Muscle layer of duodenum (tissue), 2 donors: ENCODE measurements at regions not wholly inside any gene's neighbourhood (a gene's known extent, or its start where the extent isn't known, plus 50 kb on each side); places are given as distances from the start of the nearest gene placed in this dataset.

Experiments used
- H3K27ac ChIP-seq: one replicate; pipeline ENCODE4 v1.7.0; 2013; ENCODE audit warnings: mild to moderate bottlenecking, low read length
- H3K27me3 ChIP-seq: one replicate; pipeline ENCODE4 v1.7.0; 2013; ENCODE audit warnings: low read depth, mild to moderate bottlenecking, control low read depth, low read length
- H3K36me3 ChIP-seq, 2 donors: one replicate each; pipeline ENCODE4 v1.7.0; 2013; ENCODE audit warnings: low read length in 2 of 2, control low read depth in 1 of 2, mild to moderate bottlenecking in 1 of 2; ENCODE audit not compliant: insufficient read depth in 2 of 2, control insufficient read depth in 1 of 2
- H3K4me1 ChIP-seq, 2 donors: one replicate each; pipeline ENCODE4 v1.7.0; 2013; ENCODE audit warnings: low read length in 2 of 2, mild to moderate bottlenecking in 2 of 2, control low read depth in 1 of 2, moderate library complexity in 1 of 2; ENCODE audit not compliant: insufficient read depth in 2 of 2, control insufficient read depth in 1 of 2
- H3K4me3 ChIP-seq, 2 donors: one replicate each; pipeline ENCODE4 v1.7.0; 2013; ENCODE audit warnings: low read length in 2 of 2, low read depth in 1 of 2, mild to moderate bottlenecking in 1 of 2
- H3K9me3 ChIP-seq, 2 donors: one replicate each; pipeline ENCODE4 v1.7.0; 2013; ENCODE audit warnings: low read length in 2 of 2, control low read depth in 1 of 2, mild to moderate bottlenecking in 1 of 2; ENCODE audit not compliant: control insufficient read depth in 1 of 2
- donor health status: healthy.

- no peak overlapping the region for H3K27ac ChIP-seq
- no peaks in the 10 kb centered on the region for H3K36me3 ChIP-seq
- H3K4me1 ChIP-seq, result peaks cover 0 to 12% of the 10 kb centered on the region in 2 donors
- no peak overlapping the region for H3K4me3 ChIP-seq
- no peaks in the 10 kb centered on the region for H3K9me3 ChIP-seq
- H3K27me3 ChIP-seq, result no peaks in the 10 kb centered on the region
These were observed 127.6 kb downstream of the OAT start for GRCh38 chr10:124291001-124291701.

GRCh38 chr10:124289851-124290795, 128.6 kb downstream of the OAT start:
- Histone ChIP-seq H3K4me3 (no peak overlapping the region), H3K4me1 (peaks cover 0 to 6% of the 10 kb centered on the region in 2 donors), H3K36me3 (no peaks in the 10 kb centered on the region), H3K9me3 (no peaks in the 10 kb centered on the region), H3K27ac (no peak overlapping the region), H3K27me3 (no peaks in the 10 kb centered on the region)

GRCh38 chr10:124288928-124289850, 129.5 kb downstream of the OAT start:
- Histone ChIP-seq H3K4me3 (no peak overlapping the region), H3K27ac (no peak overlapping the region), H3K36me3 (no peaks in the 10 kb centered on the region), H3K27me3 (no peaks in the 10 kb centered on the region), H3K4me1 (no peaks in the 10 kb centered on the region), H3K9me3 (no peaks in the 10 kb centered on the region)

DNA sequence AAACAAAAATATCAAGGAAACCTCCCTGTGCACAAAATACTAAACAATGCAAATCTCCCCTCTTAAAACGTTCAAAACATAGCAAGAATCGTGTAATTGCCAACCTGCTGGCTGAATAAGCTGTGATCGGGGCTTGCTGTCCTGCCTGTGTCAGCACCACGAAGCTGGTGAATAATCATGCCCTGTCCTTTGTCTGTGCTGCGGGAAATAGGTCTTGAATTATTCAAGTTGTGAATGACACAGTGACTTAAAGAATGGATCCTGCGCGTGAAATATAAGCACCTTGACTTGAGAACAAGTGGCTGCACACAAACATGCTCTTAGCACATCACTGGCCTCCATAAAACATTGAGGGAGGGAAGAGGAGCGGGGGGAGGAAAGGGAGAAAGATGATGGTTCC, 130.2 kb downstream of the OAT start:
- H3K4me3 ChIP-seq, result no peak overlapping the region
- H3K36me3 ChIP-seq, result no peaks in the 10 kb centered on the region
- no peak overlapping the region for H3K27ac ChIP-seq
- H3K9me3 ChIP-seq, result no peaks in the 10 kb centered on the region
- no peaks in the 10 kb centered on the region for H3K27me3 ChIP-seq
- H3K4me1 ChIP-seq, result no peaks in the 10 kb centered on the region

DNA sequence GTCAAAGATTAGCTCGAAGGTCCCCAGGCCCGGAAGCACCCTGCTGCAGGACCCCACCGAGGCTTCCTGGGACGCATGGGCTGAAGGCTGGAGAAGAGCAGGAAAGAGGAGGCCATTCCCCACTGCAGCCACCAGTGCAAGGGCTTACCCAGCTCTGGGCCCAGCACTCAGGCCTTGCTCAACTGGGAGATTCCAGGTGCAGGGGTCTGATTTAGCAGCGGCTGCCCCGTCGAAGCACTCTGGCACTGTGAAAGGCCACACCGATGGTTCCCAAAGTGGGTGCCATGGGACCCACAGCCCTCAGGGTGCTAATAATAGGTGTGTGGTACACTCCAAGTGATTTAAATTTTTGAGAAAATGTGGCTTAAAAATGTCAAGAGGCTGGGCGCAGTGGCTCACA, 130.9 kb downstream of the OAT start:
- no peaks in the 10 kb centered on the region for H3K9me3 ChIP-seq
- H3K27ac ChIP-seq, result no peak overlapping the region
- no peaks in the 10 kb centered on the region for H3K36me3 ChIP-seq
- H3K4me3 ChIP-seq, result no peak overlapping the region
- no peaks in the 10 kb centered on the region for H3K27me3 ChIP-seq
- H3K4me1 ChIP-seq, result no peaks in the 10 kb centered on the region

DNA sequence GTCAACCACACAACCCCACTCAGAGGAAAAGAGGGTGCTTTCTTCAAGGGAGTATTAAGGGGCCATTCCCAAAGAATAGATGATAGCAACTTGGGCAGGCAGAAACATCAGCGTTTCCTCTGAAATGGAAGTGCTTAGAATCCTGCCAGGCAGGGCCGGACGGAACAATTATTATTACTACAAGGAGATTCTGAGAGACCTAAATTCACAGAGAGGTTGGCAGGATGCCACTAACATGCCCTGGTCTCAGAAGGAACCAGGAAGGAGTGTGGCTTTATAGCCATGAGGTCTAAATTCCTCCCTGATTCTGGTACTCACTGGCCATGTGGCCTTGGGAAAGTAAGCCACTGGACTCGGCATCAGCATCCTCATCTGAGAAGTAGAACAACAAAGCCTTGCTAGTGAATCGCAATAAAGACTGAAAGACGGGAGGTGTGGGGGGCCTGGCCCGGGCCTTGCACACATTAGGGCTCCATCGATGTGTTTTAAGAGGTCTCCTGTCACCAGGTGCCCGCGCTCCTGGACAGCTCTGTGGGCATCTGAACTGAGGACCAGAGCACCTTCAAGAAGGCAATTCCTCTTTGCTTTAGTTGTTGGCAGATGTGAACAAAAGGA, 131.5 kb downstream of the OAT start:
- Histone ChIP-seq H3K27me3 (no peaks in the 10 kb centered on the region), H3K36me3 (no peaks in the 10 kb centered on the region), H3K4me1 (no peaks in the 10 kb centered on the region), H3K4me3 (no peak overlapping the region), H3K9me3 (no peaks in the 10 kb centered on the region), H3K27ac (no peak overlapping the region)

GRCh38 chr10:124286621-124287020, 132.1 kb downstream of the OAT start:
- H3K4me3 ChIP-seq, result no peak overlapping the region
- H3K9me3 ChIP-seq, result no peaks in the 10 kb centered on the region
- H3K27me3 ChIP-seq, result no peaks in the 10 kb centered on the region
- no peak overlapping the region for H3K27ac ChIP-seq
- no peaks in the 10 kb centered on the region for H3K4me1 ChIP-seq
- H3K36me3 ChIP-seq, result no peaks in the 10 kb centered on the region

GRCh38 chr10:124285587-124286527, 132.9 kb downstream of the OAT start:
- H3K4me3 ChIP-seq, result no peak overlapping the region
- no peaks in the 10 kb centered on the region for H3K4me1 ChIP-seq
- H3K27me3 ChIP-seq, result no peaks in the 10 kb centered on the region
- H3K36me3 ChIP-seq, result no peaks in the 10 kb centered on the region
- no peak overlapping the region for H3K27ac ChIP-seq
- H3K9me3 ChIP-seq, result no peaks in the 10 kb centered on the region

DNA sequence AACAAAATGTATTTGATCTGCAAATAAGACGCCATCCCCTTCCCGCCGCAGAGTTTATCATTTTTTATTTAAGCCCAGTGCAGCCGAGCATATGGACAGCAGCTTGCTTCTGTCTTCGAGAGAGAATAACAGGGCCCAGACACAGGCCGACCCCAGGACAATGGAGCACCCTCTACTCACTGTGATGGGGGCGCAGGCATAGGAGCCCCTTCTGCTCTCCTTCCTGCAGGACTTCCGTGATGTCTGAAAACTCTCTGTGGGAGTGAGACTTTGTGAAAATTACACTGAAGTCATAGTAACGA, 134.8 kb downstream of the OAT start:
- Histone ChIP-seq H3K4me1 (no peaks in the 10 kb centered on the region), H3K36me3 (no peaks in the 10 kb centered on the region), H3K4me3 (no peak overlapping the region), H3K27ac (no peak overlapping the region), H3K9me3 (no peaks in the 10 kb centered on the region), H3K27me3 (no peaks in the 10 kb centered on the region)

DNA sequence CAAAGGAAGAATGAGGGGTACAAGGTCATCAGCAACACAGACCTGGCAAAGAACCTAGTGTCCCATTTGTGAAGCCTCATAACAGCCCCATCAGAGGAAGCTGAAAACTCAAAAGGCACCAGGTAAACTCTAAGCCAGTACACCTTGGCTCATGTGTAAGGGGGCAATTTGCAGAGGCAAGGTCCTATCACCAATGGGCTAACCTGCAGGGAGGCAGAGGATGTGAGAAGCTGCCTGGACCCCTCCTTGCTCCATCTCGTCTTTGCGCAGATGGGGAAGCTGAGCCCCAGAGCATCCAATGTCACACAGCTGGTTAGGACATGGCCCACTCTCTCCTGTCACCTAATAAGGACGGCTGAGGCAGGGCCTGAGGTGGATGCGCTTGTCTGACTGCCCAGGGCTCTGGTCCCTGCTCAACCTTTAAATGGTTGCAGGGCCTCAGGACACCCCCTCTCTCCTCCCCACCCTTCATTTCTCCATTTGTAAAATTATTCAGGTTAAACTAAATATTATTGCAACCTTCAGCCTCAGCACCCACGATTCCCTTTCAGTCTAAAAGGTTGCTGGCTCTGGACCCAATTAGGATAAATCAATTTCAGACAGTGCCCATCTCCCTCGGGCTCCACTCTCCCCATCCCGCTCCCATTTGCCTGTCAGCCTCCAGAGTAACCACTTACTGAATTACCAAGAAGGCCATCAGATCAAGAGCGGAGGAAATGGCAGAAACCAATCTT, 135.3 kb downstream of the OAT start:
- no peak overlapping the region for H3K27ac ChIP-seq
- H3K4me3 ChIP-seq, result no peak overlapping the region
- no peaks in the 10 kb centered on the region for H3K9me3 ChIP-seq
- H3K4me1 ChIP-seq, result no peaks in the 10 kb centered on the region
- H3K36me3 ChIP-seq, result no peaks in the 10 kb centered on the region
- no peaks in the 10 kb centered on the region for H3K27me3 ChIP-seq
